22Rv1 (cell line): ENCODE measurements at regions not wholly inside any gene's neighbourhood (a gene's known extent, or its start where the extent isn't known, plus 50 kb on each side); places are given as distances from the start of the nearest gene placed in this dataset.

Experiments used
- H3K27ac ChIP-seq: fragments of 450-650 bp; 2 replicates; pipeline ENCODE4 v1.5.1; 2017
- CTCF ChIP-seq: fragments of 450-650 bp; IDR thresholded peaks from 2 replicates; pipeline ENCODE4 v1.5.1; 2017; ENCODE audit warnings: mild to moderate bottlenecking
- ZFX ChIP-seq: fragments of 450-650 bp; IDR thresholded peaks from 2 replicates; pipeline ENCODE4 v1.6.1; 2017; ENCODE audit warnings: antibody characterized with exemption, borderline replicate concordance

- TF ChIP-seq CTCF = no peak
- no peak for TF ChIP-seq ZFX
- H3K27ac ChIP-seq = peak overlapping the region; percentile 65
Observed at GRCh38 chr18:8959551-8960135, 142.9 kb upstream of the NDUFV2 start.

DNA sequence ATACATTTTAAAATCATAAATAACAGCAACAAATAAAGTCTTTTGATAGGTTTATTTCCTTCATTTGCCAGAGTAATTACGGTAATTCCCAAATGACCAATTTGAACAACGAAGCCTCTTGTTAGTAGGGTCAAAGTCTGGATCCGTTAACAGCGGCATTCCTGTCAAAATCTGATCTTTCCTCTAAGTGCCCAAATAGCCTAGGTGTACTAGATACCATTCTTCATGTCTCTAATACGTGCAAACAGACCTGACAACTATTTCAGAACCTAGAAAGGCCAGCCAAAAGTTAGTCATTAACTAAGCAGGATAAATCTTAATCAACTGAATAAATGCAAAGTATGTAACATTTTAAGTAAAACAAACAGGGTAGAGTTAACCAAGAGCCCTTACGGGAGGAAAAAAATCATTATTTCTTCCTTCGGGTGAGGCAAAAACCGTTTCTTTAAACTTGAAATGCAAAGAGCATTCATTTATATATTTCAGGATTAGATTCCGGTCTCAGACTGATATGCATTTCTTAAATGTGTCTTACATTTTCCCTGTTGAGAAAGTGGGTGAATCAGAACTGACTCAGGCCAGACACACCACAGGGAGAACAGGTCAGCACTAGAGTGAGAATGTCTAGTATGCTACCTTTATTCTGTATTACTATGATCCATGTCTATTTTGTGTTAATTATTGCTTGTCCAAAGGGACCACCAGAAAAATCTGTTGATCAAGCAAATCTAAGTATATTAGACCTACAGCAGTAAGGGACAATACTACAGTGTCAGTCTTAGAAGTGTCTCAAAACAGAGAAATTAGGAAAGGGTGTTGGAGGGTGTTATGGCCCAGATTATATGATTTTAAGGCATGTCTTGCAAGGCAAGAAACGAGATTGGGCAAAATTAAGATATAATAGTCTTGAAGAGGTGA lies 141.5 kb upstream of the NDUFV2 start:
- TF ChIP-seq ZFX (no peak), CTCF (no peak)
- H3K27ac ChIP-seq = peak overlapping the region; percentile 65

GRCh38 chr18:8962192-8962779 lies 140.2 kb upstream of the NDUFV2 start:
- no peak for TF ChIP-seq ZFX
- no peak for TF ChIP-seq CTCF
- H3K27ac ChIP-seq = no peak overlapping the region

DNA sequence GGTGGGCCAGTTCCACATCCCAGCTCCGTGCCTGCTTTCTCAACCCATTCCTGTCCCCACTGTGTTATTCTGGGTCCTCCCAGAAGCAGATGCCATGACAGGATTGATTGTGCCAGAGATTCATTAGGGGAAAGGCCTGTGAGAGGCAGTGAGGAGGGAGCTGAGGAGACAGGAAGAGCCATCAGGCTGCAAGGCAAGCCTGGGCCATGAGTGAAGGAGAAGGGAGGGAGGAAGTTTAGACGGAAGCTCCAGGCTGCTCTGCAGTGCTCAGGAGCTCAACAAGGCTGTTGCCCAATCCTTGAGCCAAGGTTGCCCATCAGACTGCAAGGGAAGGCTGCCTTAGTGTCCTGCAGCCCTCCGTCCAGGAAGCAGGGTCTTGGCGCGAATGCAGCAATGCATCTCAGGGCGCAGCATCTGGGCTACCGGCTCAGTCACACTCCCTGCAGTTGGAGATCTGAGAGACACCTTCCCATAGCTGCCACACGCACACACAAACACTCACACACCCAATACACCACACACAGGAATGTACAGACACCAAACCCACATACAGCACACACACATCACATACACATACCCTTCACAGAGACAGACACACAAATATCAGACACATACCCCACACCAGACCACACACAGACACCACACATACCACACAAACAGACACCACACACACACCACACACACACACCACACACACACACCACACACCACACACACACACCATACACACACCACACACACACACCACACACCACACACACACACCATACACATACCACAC lies 139.5 kb upstream of the NDUFV2 start:
- H3K27ac ChIP-seq = no peak overlapping the region
- TF ChIP-seq CTCF = no peak
- TF ChIP-seq ZFX = no peak

DNA sequence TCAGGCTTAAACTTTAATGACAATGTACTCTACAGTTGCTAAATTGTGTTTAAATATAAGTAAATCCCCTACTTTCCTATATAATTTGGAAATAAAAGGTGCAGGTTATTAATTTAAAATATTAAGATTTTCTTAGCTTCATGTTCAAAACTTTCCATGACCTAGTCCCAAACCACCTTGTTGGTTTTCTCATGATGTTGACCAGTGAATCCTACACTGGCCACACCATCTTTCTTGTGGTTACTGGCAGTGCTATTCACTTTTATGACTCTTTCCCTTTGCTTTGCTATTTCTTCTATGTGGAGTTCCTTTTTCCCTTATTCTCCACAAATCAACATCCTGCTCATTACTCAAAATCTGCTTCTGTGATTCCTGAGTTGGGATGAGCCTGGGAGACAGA lies 138.6 kb upstream of the NDUFV2 start:
- TF ChIP-seq CTCF = no peak
- H3K27ac ChIP-seq = no peak overlapping the region

DNA sequence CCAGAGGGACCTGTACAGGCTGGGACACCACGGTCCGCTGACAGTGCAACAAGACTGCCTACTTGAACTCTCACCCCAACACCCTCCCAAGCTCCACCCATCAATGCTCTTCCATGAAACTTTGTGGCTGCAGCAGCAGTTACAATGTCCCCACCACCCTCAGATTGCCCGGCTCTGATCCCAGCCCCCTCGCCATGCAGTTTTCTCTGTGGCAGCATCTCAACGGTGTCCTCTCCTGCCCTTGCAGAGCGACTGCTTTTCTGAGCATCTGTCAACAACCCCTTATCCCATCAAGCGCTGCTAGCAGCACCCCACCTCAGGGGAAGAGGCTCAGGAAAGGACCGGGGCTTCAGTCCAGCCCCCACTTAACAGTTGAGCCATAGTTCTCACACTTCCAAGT lies 137.1 kb upstream of the NDUFV2 start:
- no peak overlapping the region for H3K27ac ChIP-seq
- no peak for TF ChIP-seq ZFX
- no peak for TF ChIP-seq CTCF
